Dermis microvascular lymphatic vessel endothelial cell (primary cell): ENCODE measurements at regions not wholly inside any gene's neighbourhood (a gene's known extent, or its start where the extent isn't known, plus 50 kb on each side); places are given as distances from the start of the nearest gene placed in this dataset.

Source experiments
- DNase-seq, 2 donors: peaks; one replicate each; pipeline versions ENCODE4 v3.0.0 to v3.0.0-alpha.2; 2010; ENCODE audit warnings: low read depth in 2 of 2

- DNase-seq, result no peak
Observed at GRCh38 chr6:169913096-169913638, 161.7 kb downstream of the ERMARD start.

GRCh38 chr6:169912266-169913095, 161.1 kb downstream of the ERMARD start:
- DNase-seq, result no peak

- no peak for DNase-seq
Observed at GRCh38 chr6:169911264-169912263, 160.1 kb downstream of the ERMARD start.

GRCh38 chr6:169909113-169909512, 157.7 kb downstream of the ERMARD start:
- no peak for DNase-seq

GRCh38 chr6:169908403-169908933, 157.0 kb downstream of the ERMARD start:
- DNase-seq, result no peak

- no peak for DNase-seq
Observed at GRCh38 chr6:169907419-169908115, 156.1 kb downstream of the ERMARD start.

- DNase-seq, result peak in 1 of 2 donors; percentile 30
Observed at GRCh38 chr6:169906688-169907418, 155.4 kb downstream of the ERMARD start.

GRCh38 chr6:169906004-169906687, 154.7 kb downstream of the ERMARD start:
- peak in 1 of 2 donors; percentile 35 for DNase-seq

GRCh38 chr6:169905041-169905807, 153.8 kb downstream of the ERMARD start:
- DNase-seq, result peak; percentile 98

GRCh38 chr6:169904051-169904922, 152.9 kb downstream of the ERMARD start:
- peak; percentile 37 to 73 for DNase-seq

- no peak for DNase-seq
Observed at GRCh38 chr6:169903122-169903521, 151.7 kb downstream of the ERMARD start.

- no peak for DNase-seq
Observed at GRCh38 chr6:169902604-169903003, 151.2 kb downstream of the ERMARD start.

- DNase-seq, result no peak
Observed at GRCh38 chr6:169902070-169902469, 150.6 kb downstream of the ERMARD start.

GRCh38 chr6:169899481-169900145, 148.2 kb downstream of the ERMARD start:
- DNase-seq, result peak in 1 of 2 donors; percentile 39

- DNase-seq, result peak; percentile 77 to 95
Observed at GRCh38 chr6:169898788-169899480, 147.5 kb downstream of the ERMARD start.

GRCh38 chr6:169897601-169898358, 146.4 kb downstream of the ERMARD start:
- DNase-seq, result no peak
